ENCODE measurements at regions not wholly inside any gene's neighbourhood (a gene's known extent, or its start where the extent isn't known, plus 50 kb on each side); places are given as distances from the start of the nearest gene placed in this dataset.

- TF ChIP-seq, protein P1, sequence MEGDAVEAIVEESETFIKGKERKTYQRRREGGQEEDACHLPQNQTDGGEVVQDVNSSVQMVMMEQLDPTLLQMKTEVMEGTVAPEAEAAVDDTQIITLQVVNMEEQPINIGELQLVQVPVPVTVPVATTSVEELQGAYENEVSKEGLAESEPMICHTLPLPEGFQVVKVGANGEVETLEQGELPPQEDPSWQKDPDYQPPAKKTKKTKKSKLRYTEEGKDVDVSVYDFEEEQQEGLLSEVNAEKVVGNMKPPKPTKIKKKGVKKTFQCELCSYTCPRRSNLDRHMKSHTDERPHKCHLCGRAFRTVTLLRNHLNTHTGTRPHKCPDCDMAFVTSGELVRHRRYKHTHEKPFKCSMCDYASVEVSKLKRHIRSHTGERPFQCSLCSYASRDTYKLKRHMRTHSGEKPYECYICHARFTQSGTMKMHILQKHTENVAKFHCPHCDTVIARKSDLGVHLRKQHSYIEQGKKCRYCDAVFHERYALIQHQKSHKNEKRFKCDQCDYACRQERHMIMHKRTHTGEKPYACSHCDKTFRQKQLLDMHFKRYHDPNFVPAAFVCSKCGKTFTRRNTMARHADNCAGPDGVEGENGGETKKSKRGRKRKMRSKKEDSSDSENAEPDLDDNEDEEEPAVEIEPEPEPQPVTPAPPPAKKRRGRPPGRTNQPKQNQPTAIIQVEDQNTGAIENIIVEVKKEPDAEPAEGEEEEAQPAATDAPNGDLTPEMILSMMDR (conservative IDR thresholded peaks at IDR 0.05 in 1 of 2, IDR thresholded peaks at IDR 0.05 in 1 of 2; ENCODE audit: extremely low read depth in 1 of 2, insufficient read depth in 1 of 2, low read depth in 1 of 2, low read length in 2 of 2), result no peak
- no peak for TF ChIP-seq EZH2 (IDR thresholded peaks at IDR 0.05; ENCODE audit: borderline replicate concordance, low read length)
Measured at GRCh38 chr10:43765516-43765915, 116.8 kb upstream of the ZNF32 start.
